ENCODE measurements at regions not wholly inside any gene's neighbourhood (a gene's known extent, or its start where the extent isn't known, plus 50 kb on each side); places are given as distances from the start of the nearest gene placed in this dataset.
"Not testable (repeated sequence)": the region's sequence is repeated elsewhere in the genome, so short reads cannot be mapped to it uniquely, and the experiment has no call there.

- no peaks in the 10 kb centered on the region for H3K27me3 ChIP-seq
- H3K36me3 ChIP-seq: no peaks in the 10 kb centered on the region
- H3K27ac ChIP-seq: no peak overlapping the region
- DNase-seq (ENCODE audit: extremely low spot score in 2 of 2): no peak
- intact Hi-C loops (cut with DNase I): no loop called here
- H3K9me3 ChIP-seq: no peaks in the 10 kb centered on the region
- TF ChIP-seq POLR2AphosphoS5 (IDR thresholded peaks at IDR 0.05; ENCODE audit: insufficient read depth in 1 of 2, low read depth in 1 of 2): no peak
- no peak for TF ChIP-seq POLR2A (IDR thresholded peaks at IDR 0.05)
- no peak for TF ChIP-seq CTCF (IDR thresholded peaks at IDR 0.05)
- H3K4me1 ChIP-seq: no peaks in the 10 kb centered on the region
- H3K4me3 ChIP-seq: no peak overlapping the region
Observed at GRCh38 chr11:106523171-106523570, 445.7 kb downstream of the AASDHPPT start.

- Histone ChIP-seq H3K36me3 (no peaks in the 10 kb centered on the region), H3K27me3 (no peaks in the 10 kb centered on the region), H3K27ac (no peak overlapping the region), H3K4me3 (no peak overlapping the region), H3K4me1 (no peaks in the 10 kb centered on the region), H3K9me3 (no peaks in the 10 kb centered on the region)
- intact Hi-C loops (cut with DNase I): no loop called here
- TF ChIP-seq CTCF (IDR thresholded peaks at IDR 0.05) (no peak), POLR2AphosphoS5 (IDR thresholded peaks at IDR 0.05; ENCODE audit: insufficient read depth in 1 of 2, low read depth in 1 of 2) (no peak), POLR2A (IDR thresholded peaks at IDR 0.05) (no peak)
- DNase-seq (ENCODE audit: extremely low spot score in 2 of 2): no peak
Observed at GRCh38 chr11:106523921-106524320, 446.5 kb downstream of the AASDHPPT start.

DNA sequence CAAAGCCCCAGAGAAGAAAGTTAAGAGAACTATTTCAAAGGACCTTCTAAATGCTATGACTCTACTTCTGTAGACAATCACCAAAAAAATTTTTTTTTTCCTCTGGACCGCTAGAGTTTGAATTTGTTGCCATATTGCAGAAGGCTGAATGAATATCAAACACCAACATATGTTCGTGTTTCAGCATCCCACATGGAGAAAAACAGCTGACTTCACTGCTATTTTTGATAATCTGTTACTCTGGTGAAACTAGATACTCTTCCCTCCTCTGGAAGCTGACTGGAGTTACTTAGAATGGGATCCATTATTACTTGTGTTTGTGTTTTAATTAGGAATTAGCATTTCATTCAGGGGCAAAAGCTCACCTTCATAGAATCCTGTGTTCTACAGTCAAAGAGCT lies 447.0 kb downstream of the AASDHPPT start:
- H3K4me3 ChIP-seq: no peak overlapping the region
- H3K27ac ChIP-seq: no peak overlapping the region
- intact Hi-C loops (cut with DNase I): no loop called here
- no peaks in the 10 kb centered on the region for H3K27me3 ChIP-seq
- no peaks in the 10 kb centered on the region for H3K9me3 ChIP-seq
- H3K36me3 ChIP-seq: no peaks in the 10 kb centered on the region
- no peak for DNase-seq (ENCODE audit: extremely low spot score in 2 of 2)
- H3K4me1 ChIP-seq: no peaks in the 10 kb centered on the region
- TF ChIP-seq POLR2AphosphoS5 (IDR thresholded peaks at IDR 0.05; ENCODE audit: insufficient read depth in 1 of 2, low read depth in 1 of 2) (no peak), CTCF (IDR thresholded peaks at IDR 0.05) (no peak), POLR2A (IDR thresholded peaks at IDR 0.05) (no peak)

- H3K4me1 ChIP-seq; H3K4me3 ChIP-seq; H3K36me3 ChIP-seq; intact Hi-C loops (cut with DNase I); H3K27ac ChIP-seq; H3K27me3 ChIP-seq; H3K9me3 ChIP-seq; DNase-seq (ENCODE audit: extremely low spot score in 2 of 2): not testable (repeated sequence)
Observed at GRCh38 chr11:106531648-106532047, 454.2 kb downstream of the AASDHPPT start.

DNA sequence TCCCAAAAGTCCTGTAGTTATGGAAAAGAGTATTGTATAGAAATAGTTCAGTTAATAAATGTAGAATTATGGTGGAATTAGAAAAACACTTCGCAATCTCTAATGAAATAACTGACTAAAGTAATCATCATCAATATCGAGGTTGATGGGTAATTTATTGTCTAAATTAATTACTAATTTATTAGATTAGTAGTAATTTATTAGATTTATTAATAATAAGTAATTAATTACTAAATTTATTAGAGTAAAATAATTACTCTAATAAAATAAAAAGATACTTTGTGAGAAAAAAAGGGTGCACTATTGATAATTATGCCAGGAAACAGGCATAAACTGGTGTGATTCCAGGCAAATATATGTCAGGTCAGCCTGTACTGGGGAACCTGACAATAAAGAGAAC lies 455.6 kb downstream of the AASDHPPT start:
- no peaks in the 10 kb centered on the region for H3K9me3 ChIP-seq
- intact Hi-C loops (cut with DNase I): no loop called here
- no peak for DNase-seq (ENCODE audit: extremely low spot score in 2 of 2)
- H3K27me3 ChIP-seq: no peaks in the 10 kb centered on the region
- no peaks in the 10 kb centered on the region for H3K36me3 ChIP-seq
- TF ChIP-seq POLR2AphosphoS5 (IDR thresholded peaks at IDR 0.05; ENCODE audit: insufficient read depth in 1 of 2, low read depth in 1 of 2) (no peak), CTCF (IDR thresholded peaks at IDR 0.05) (no peak), POLR2A (IDR thresholded peaks at IDR 0.05) (no peak)
- H3K4me3 ChIP-seq: no peak overlapping the region
- no peaks in the 10 kb centered on the region for H3K4me1 ChIP-seq
- no peak overlapping the region for H3K27ac ChIP-seq

GRCh38 chr11:106540001-106540400 lies 462.5 kb downstream of the AASDHPPT start:
- no peak for TF ChIP-seq CTCF (IDR thresholded peaks at IDR 0.05)
- no peak for TF ChIP-seq POLR2A (IDR thresholded peaks at IDR 0.05)
- TF ChIP-seq POLR2AphosphoS5 (IDR thresholded peaks at IDR 0.05; ENCODE audit: insufficient read depth in 1 of 2, low read depth in 1 of 2): no peak
- H3K4me1 ChIP-seq: no peaks in the 10 kb centered on the region
- no peak for DNase-seq (ENCODE audit: extremely low spot score in 2 of 2)
- no peak overlapping the region for H3K27ac ChIP-seq
- intact Hi-C loops (cut with DNase I): no loop called here
- H3K4me3 ChIP-seq: no peak overlapping the region
- no peaks in the 10 kb centered on the region for H3K9me3 ChIP-seq
- H3K27me3 ChIP-seq: no peaks in the 10 kb centered on the region
- H3K36me3 ChIP-seq: no peaks in the 10 kb centered on the region

Measured in vagina (tissue), 2 donors.